GM10248 (cell line): ENCODE measurements at regions not wholly inside any gene's neighbourhood (a gene's known extent, or its start where the extent isn't known, plus 50 kb on each side); places are given as distances from the start of the nearest gene placed in this dataset.

ENCODE experiments used
- CTCF ChIA-PET: fragments of 300-600 bp; sonication (Branson Sonifier 250); formaldehyde crosslinking; extraction: SDS; loops from one replicate; lab custom pipeline; 2021; ENCODE audit warnings: antibody characterized with exemption; lab: Yijun Ruan, JAX
- POLR2A ChIA-PET: fragments of 350-650 bp; sonication (Branson Sonifier 250); formaldehyde crosslinking; extraction: SDS; loops from one replicate; lab custom pipeline; 2020; ENCODE audit warnings: antibody characterized with exemption; lab: Yijun Ruan, JAX
- DNase-seq: peaks from one replicate; pipeline ENCODE4 v3.0.0; 2012; ENCODE audit errors: extremely low spot score
- TF ChIP-seq, protein P1 (sequence below): IDR thresholded peaks from 2 replicates; pipeline ENCODE4 v1.5.1; 2012; ENCODE audit warnings: mild to moderate bottlenecking, low read depth; ENCODE audit errors: extremely low read depth, missing control alignments, control extremely low read depth

DNA sequence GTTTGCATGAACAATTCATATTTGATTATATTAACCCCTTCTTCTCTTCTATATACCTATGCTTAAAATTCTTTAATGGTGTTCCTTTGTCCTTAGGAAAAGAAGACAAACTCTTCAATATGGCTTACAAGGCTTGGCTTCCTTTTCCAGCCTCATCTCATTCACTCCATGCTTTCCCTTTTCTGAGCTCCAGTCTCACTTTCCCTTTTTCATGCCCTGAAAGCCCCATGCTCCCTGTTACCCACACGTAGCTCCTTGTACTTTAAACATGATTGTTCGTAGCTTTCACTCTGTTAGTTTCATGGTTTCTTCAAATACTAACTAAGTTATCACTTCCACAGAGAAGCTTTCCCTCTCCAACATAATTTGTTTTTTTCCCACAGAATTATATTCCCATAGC lies 161.3 kb downstream of the UBE2E3 start:
- TF ChIP-seq, protein P1, sequence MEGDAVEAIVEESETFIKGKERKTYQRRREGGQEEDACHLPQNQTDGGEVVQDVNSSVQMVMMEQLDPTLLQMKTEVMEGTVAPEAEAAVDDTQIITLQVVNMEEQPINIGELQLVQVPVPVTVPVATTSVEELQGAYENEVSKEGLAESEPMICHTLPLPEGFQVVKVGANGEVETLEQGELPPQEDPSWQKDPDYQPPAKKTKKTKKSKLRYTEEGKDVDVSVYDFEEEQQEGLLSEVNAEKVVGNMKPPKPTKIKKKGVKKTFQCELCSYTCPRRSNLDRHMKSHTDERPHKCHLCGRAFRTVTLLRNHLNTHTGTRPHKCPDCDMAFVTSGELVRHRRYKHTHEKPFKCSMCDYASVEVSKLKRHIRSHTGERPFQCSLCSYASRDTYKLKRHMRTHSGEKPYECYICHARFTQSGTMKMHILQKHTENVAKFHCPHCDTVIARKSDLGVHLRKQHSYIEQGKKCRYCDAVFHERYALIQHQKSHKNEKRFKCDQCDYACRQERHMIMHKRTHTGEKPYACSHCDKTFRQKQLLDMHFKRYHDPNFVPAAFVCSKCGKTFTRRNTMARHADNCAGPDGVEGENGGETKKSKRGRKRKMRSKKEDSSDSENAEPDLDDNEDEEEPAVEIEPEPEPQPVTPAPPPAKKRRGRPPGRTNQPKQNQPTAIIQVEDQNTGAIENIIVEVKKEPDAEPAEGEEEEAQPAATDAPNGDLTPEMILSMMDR: no peak

DNA sequence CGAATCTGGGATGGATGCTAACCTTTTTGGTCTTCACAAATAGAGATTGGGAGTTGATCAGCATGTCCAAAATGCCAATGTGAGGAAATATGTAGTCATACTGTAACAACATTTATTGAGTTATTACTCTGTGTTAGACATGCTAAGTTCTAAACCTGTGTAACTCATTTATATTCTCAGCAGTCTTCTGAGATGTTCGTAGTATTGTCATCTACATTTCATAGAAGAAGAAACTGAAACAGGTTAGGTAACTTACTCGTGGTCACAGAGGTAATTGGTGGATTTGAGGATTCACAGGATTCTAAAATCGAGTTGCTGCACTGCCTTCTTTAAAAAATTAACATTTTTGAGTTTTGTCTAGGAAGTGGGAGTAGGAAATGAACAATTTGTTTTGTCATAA lies 162.1 kb downstream of the UBE2E3 start:
- ChIA-PET POLR2A (no interaction called here), CTCF (interaction anchor here (0.8 to 1.5 kb wide), 4 partner anchors 9 to 324 kb away, joined by 3 to 4 read pairs (median 4); no protein-coding TSS in a partner anchor)
- TF ChIP-seq, protein P1: no peak
- DNase-seq: no peak

More for the DNA sequence above, 161.3 kb downstream of the UBE2E3 start:
- ChIA-PET CTCF (interaction anchor here (0.7 to 2.6 kb wide), 8 partner anchors 10 to 324 kb away, joined by 3 to 9 read pairs (median 4); no protein-coding TSS in a partner anchor), POLR2A (no interaction called here)
- no peak for DNase-seq

GRCh38 chr2:181143790-181144300 lies 163.4 kb downstream of the UBE2E3 start:
- ChIA-PET CTCF (interaction anchor here (0.9 to 1.7 kb wide), 4 partner anchors 8 to 38 kb away, joined by 3 to 8 read pairs (median 4); no protein-coding TSS in a partner anchor), POLR2A (no interaction called here)
- no peak for DNase-seq
- TF ChIP-seq, protein P1: no peak

GRCh38 chr2:181145645-181146044 lies 165.2 kb downstream of the UBE2E3 start:
- TF ChIP-seq, protein P1: no peak
- DNase-seq: no peak
- POLR2A ChIA-PET: no interaction called here
- CTCF ChIA-PET: interaction anchor here (0.9 to 2.7 kb wide), 7 partner anchors 9 to 152 kb away, joined by 3 to 10 read pairs (median 4); no protein-coding TSS in a partner anchor

DNA sequence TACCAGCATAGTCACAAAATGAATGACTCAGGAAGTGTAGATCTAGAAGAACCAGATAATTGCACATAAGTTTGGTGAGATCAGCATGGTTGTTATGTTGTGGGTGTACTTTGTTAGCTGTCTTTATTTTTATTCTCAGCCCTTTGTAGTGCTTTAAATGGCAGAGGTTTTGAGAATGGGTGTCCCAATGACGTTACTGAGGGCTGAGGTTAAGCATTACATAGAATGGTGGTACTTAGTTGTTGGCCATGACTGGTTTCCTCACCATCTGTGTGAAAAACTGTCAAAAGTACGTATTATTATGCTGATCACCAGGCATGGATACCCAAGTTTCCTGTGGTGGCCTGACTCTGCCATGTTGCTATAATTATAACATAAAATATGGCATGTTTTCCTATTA lies 165.8 kb downstream of the UBE2E3 start:
- ChIA-PET POLR2A (no interaction called here), CTCF (interaction anchor here (1.0 to 2.7 kb wide), 6 partner anchors 10 to 151 kb away, joined by 3 to 10 read pairs (median 4); no protein-coding TSS in a partner anchor)
- no peak for DNase-seq
- TF ChIP-seq, protein P1: no peak

DNA sequence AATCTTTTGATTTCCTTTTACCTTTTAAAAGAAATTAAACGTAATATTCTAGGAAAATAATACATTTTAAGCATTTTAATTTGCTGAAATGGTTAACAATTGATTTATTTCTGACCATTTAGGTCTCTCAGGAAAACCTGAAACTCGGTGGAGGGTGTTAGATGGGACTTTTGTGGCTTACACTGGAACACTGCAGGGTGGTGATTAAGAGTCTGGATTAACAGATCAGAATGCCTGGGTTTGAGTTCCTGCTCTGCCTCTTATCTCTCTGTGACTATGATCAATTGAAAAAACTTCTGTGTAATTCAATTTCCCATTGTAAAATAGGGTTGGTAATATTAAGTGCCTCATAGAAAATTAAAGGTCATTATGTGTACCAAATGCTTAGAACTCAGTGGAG lies 168.7 kb downstream of the UBE2E3 start:
- no peak for DNase-seq
- TF ChIP-seq, protein P1: no peak
- POLR2A ChIA-PET: no interaction called here
- CTCF ChIA-PET: interaction anchor here (0.7 to 1.3 kb wide), 2 partner anchors 10 to 86 kb away, joined by 3 to 4 read pairs; no protein-coding TSS in a partner anchor
